ENCODE measurements at regions not wholly inside any gene's neighbourhood (a gene's known extent, or its start where the extent isn't known, plus 50 kb on each side); places are given as distances from the start of the nearest gene placed in this dataset.

GRCh38 chr18:31232775-31233424 is 70.2 kb upstream of the DSC1 start:
- no peak overlapping the region for H3K4me3 ChIP-seq (ENCODE audit: low read depth, low read length)
- TF ChIP-seq POLR2A (IDR thresholded peaks at IDR 0.05; ENCODE audit: extremely low read depth, insufficient read length) (no peak), MYC (IDR thresholded peaks at IDR 0.05; ENCODE audit: low read depth, low read length) (no peak), MAX (IDR thresholded peaks at IDR 0.05; ENCODE audit: low read depth, low read length) (no peak), CTCF (IDR thresholded peaks at IDR 0.05; ENCODE audit: low read depth, low read length) (no peak)
- no peak for DNase-seq (ENCODE audit: low read depth)

- no peak overlapping the region for H3K4me3 ChIP-seq (ENCODE audit: low read depth, low read length)
- DNase-seq (ENCODE audit: low read depth) = no peak
- TF ChIP-seq MAX (IDR thresholded peaks at IDR 0.05; ENCODE audit: low read depth, low read length) (no peak), POLR2A (IDR thresholded peaks at IDR 0.05; ENCODE audit: extremely low read depth, insufficient read length) (no peak), CTCF (IDR thresholded peaks at IDR 0.05; ENCODE audit: low read depth, low read length) (no peak), MYC (IDR thresholded peaks at IDR 0.05; ENCODE audit: low read depth, low read length) (no peak)
Measured at GRCh38 chr18:31233621-31234275, 71.1 kb upstream of the DSC1 start.

GRCh38 chr18:31235856-31236255 is 73.2 kb upstream of the DSC1 start:
- no peak for TF ChIP-seq MYC (IDR thresholded peaks at IDR 0.05; ENCODE audit: low read depth, low read length)
- TF ChIP-seq MAX (IDR thresholded peaks at IDR 0.05; ENCODE audit: low read depth, low read length) = no peak
- TF ChIP-seq CTCF (IDR thresholded peaks at IDR 0.05; ENCODE audit: low read depth, low read length) = no peak
- no peak for TF ChIP-seq POLR2A (IDR thresholded peaks at IDR 0.05; ENCODE audit: extremely low read depth, insufficient read length)
- H3K4me3 ChIP-seq (ENCODE audit: low read depth, low read length) = no peak overlapping the region
- no peak for DNase-seq (ENCODE audit: low read depth)

- DNase-seq (ENCODE audit: low read depth) = no peak
- no peak for TF ChIP-seq POLR2A (IDR thresholded peaks at IDR 0.05; ENCODE audit: extremely low read depth, insufficient read length)
- no peak for TF ChIP-seq CTCF (IDR thresholded peaks at IDR 0.05; ENCODE audit: low read depth, low read length)
- no peak for TF ChIP-seq MAX (IDR thresholded peaks at IDR 0.05; ENCODE audit: low read depth, low read length)
- no peak for TF ChIP-seq MYC (IDR thresholded peaks at IDR 0.05; ENCODE audit: low read depth, low read length)
- no peak overlapping the region for H3K4me3 ChIP-seq (ENCODE audit: low read depth, low read length)
Measured at GRCh38 chr18:31237142-31237541, 74.5 kb upstream of the DSC1 start.

GRCh38 chr18:31241425-31241824 is 76.5 kb upstream of the DSG1 start:
- no peak for DNase-seq (ENCODE audit: low read depth)
- TF ChIP-seq MYC (IDR thresholded peaks at IDR 0.05; ENCODE audit: low read depth, low read length) = no peak
- no peak for TF ChIP-seq POLR2A (IDR thresholded peaks at IDR 0.05; ENCODE audit: extremely low read depth, insufficient read length)
- TF ChIP-seq CTCF (IDR thresholded peaks at IDR 0.05; ENCODE audit: low read depth, low read length) = no peak
- no peak for TF ChIP-seq MAX (IDR thresholded peaks at IDR 0.05; ENCODE audit: low read depth, low read length)
- no peak overlapping the region for H3K4me3 ChIP-seq (ENCODE audit: low read depth, low read length)
